HEK293T (cell line): ENCODE measurements at regions not wholly inside any gene's neighbourhood (a gene's known extent, or its start where the extent isn't known, plus 50 kb on each side); places are given as distances from the start of the nearest gene placed in this dataset.
"Not testable (repeated sequence)": the region's sequence is repeated elsewhere in the genome, so short reads cannot be mapped to it uniquely, and the experiment has no call there.

Source experiments
- CTCF ChIA-PET: fragments of 350-600 bp; formaldehyde crosslinking; extraction: SDS; loops from one replicate; lab custom pipeline; 2021; ENCODE audit warnings: antibody characterized with exemption, inconsistent platforms; lab: Yijun Ruan, JAX
- POLR2A ChIA-PET: fragments of 350-600 bp; formaldehyde crosslinking; extraction: SDS; loops from one replicate; lab custom pipeline; 2020; ENCODE audit warnings: antibody characterized with exemption, inconsistent platforms; lab: Yijun Ruan, JAX
- DNase-seq: peaks from one replicate; pipeline ENCODE4 v3.0.0; 2012; ENCODE audit warnings: mixed read lengths; ENCODE audit errors: extremely low spot score
- ARNT ChIP-seq: fragments of 450-650 bp; IDR thresholded peaks from 2 replicates; pipeline ENCODE4 v1.6.1; 2017; ENCODE audit warnings: mild to moderate bottlenecking
- BHLHE40 ChIP-seq: fragments of 450-650 bp; IDR thresholded peaks from 2 replicates; pipeline ENCODE4 v1.6.1; 2016; ENCODE audit warnings: mild to moderate bottlenecking, moderate library complexity, borderline replicate concordance
- CTBP1 ChIP-seq: fragments of 450-650 bp; IDR thresholded peaks from 2 replicates; pipeline ENCODE4 v1.6.1; 2016; ENCODE audit warnings: borderline replicate concordance
- ELF4 ChIP-seq: fragments of 450-650 bp; IDR thresholded peaks from 2 replicates; pipeline ENCODE4 v1.6.1; 2017; ENCODE audit warnings: antibody characterized with exemption
- FOXA1 ChIP-seq: fragments of 450-650 bp; IDR thresholded peaks from 2 replicates; pipeline ENCODE4 v1.6.1; 2016; ENCODE audit warnings: mild to moderate bottlenecking
- FOXK2 ChIP-seq: fragments of 450-650 bp; IDR thresholded peaks from 2 replicates; pipeline ENCODE4 v1.6.1; 2016; ENCODE audit warnings: mild to moderate bottlenecking
- FOXM1 ChIP-seq: fragments of 450-650 bp; IDR thresholded peaks from 2 replicates; pipeline ENCODE4 v1.6.1; 2017; ENCODE audit warnings: mild to moderate bottlenecking, borderline replicate concordance
- HDGF ChIP-seq: fragments of 450-650 bp; IDR thresholded peaks from 2 replicates; pipeline ENCODE4 v1.6.1; 2017; ENCODE audit warnings: antibody characterized with exemption, borderline replicate concordance
- L3MBTL2 ChIP-seq: fragments of 450-650 bp; conservative IDR thresholded peaks from 2 replicates; pipeline ENCODE4 v1.6.1; 2016; ENCODE audit warnings: mild to moderate bottlenecking
- LEF1 ChIP-seq: fragments of 450-650 bp; IDR thresholded peaks from 2 replicates; pipeline ENCODE4 v1.6.1; 2017; ENCODE audit warnings: mild to moderate bottlenecking, borderline replicate concordance
- NFRKB ChIP-seq: fragments of 450-650 bp; IDR thresholded peaks from 2 replicates; pipeline ENCODE4 v1.6.1; 2016; ENCODE audit warnings: mild to moderate bottlenecking, moderate library complexity
- PKNOX1 ChIP-seq: fragments of 450-650 bp; IDR thresholded peaks from 2 replicates; pipeline ENCODE4 v1.6.1; 2016
- SP1 ChIP-seq: fragments of 450-650 bp; IDR thresholded peaks from 2 replicates; pipeline ENCODE4 v1.6.1; 2017
- SUZ12 ChIP-seq: fragments of 450-650 bp; IDR thresholded peaks from 2 replicates; pipeline ENCODE4 v1.6.1; 2016; ENCODE audit warnings: mild to moderate bottlenecking
- TARDBP ChIP-seq: fragments of 450-650 bp; IDR thresholded peaks from 2 replicates; pipeline ENCODE4 v1.6.1; 2016
- ZNF384 ChIP-seq: fragments of 450-650 bp; IDR thresholded peaks from 2 replicates; pipeline ENCODE4 v1.6.1; 2016

GRCh38 chr7:89680161-89680560 is 474.1 kb upstream of the STEAP1 start:
- DNase-seq: no peak
- CTCF ChIA-PET: no interaction called here
- POLR2A ChIA-PET: no interaction called here
- TF ChIP-seq PKNOX1 (no peak), TARDBP (no peak), HDGF (no peak), SP1 (no peak), FOXK2 (no peak), NFRKB (no peak), ZNF384 (no peak), L3MBTL2 (no peak), SUZ12 (no peak), FOXM1 (no peak), ARNT (no peak), LEF1 (no peak)

GRCh38 chr7:89681448-89681847 is 472.8 kb upstream of the STEAP1 start:
- ChIA-PET POLR2A (no interaction called here), CTCF (no interaction called here)
- no peak for DNase-seq
- TF ChIP-seq ARNT: no peak
- TF ChIP-seq FOXM1: no peak
- TF ChIP-seq TARDBP: no peak
- TF ChIP-seq L3MBTL2: no peak
- no peak for TF ChIP-seq BHLHE40
- TF ChIP-seq ELF4: no peak
- TF ChIP-seq LEF1: no peak
- no peak for TF ChIP-seq SP1
- no peak for TF ChIP-seq FOXA1
- TF ChIP-seq ZNF384: no peak
- no peak for TF ChIP-seq PKNOX1
- TF ChIP-seq CTBP1: no peak
- no peak for TF ChIP-seq FOXK2
- TF ChIP-seq SUZ12: no peak
- TF ChIP-seq NFRKB: no peak
- no peak for TF ChIP-seq HDGF

GRCh38 chr7:89685287-89685686 is 469.0 kb upstream of the STEAP1 start:
- no peak for DNase-seq
- TF ChIP-seq FOXM1 (no peak), ZNF384 (no peak), LEF1 (no peak), NFRKB (no peak), CTBP1 (no peak), ELF4 (no peak), L3MBTL2 (no peak)
- POLR2A ChIA-PET: no interaction called here
- CTCF ChIA-PET: no interaction called here

- ChIA-PET POLR2A (no interaction called here), CTCF (interaction anchor here (0.6 kb wide), 1 partner anchor 209 kb away, joined by 4 read pairs; no protein-coding TSS in a partner anchor)
- TF ChIP-seq TARDBP (no peak), CTBP1 (no peak), LEF1 (no peak), L3MBTL2 (no peak), FOXM1 (no peak), FOXA1 (no peak), SP1 (no peak), ELF4 (no peak), SUZ12 (no peak), ZNF384 (no peak), FOXK2 (no peak), PKNOX1 (no peak), NFRKB (no peak), HDGF (no peak), BHLHE40 (no peak), ARNT (no peak)
- DNase-seq: no peak
These were observed 467.1 kb upstream of the STEAP1 start for GRCh38 chr7:89687211-89687610.

GRCh38 chr7:89695241-89695640 is 459.0 kb upstream of the STEAP1 start:
- no peak for DNase-seq
- CTCF ChIA-PET: no interaction called here
- TF ChIP-seq ELF4 (no peak), HDGF (no peak), CTBP1 (no peak), TARDBP (no peak), LEF1 (no peak), SP1 (no peak), PKNOX1 (peak; percentile 59), FOXM1 (no peak), FOXK2 (no peak)
- POLR2A ChIA-PET: no interaction called here

- DNase-seq: no peak
- TF ChIP-seq BHLHE40 (no peak), ELF4 (no peak), FOXA1 (no peak), ARNT (no peak), SUZ12 (no peak), NFRKB (no peak), TARDBP (no peak), HDGF (no peak), ZNF384 (no peak), L3MBTL2 (no peak), LEF1 (no peak), FOXM1 (no peak), FOXK2 (no peak), SP1 (no peak), PKNOX1 (no peak)
- ChIA-PET CTCF (no interaction called here), POLR2A (no interaction called here)
These were observed 440.1 kb upstream of the STEAP1 start for GRCh38 chr7:89714131-89714530.

GRCh38 chr7:89718941-89719340 is 435.3 kb upstream of the STEAP1 start:
- POLR2A ChIA-PET, DNase-seq, CTCF ChIA-PET: not testable (repeated sequence)
